Gastroesophageal sphincter (tissue), 4 donors: ENCODE measurements at regions not wholly inside any gene's neighbourhood (a gene's known extent, or its start where the extent isn't known, plus 50 kb on each side); places are given as distances from the start of the nearest gene placed in this dataset.
A peak's percentile ranks its signal among the peaks of the same experiment; 100 is the strongest.

ENCODE experiments used
- ATAC-seq: fragments of 150-250 bp; one replicate; pipeline ENCODE4 v1.9.1; 2016; ENCODE audit warnings: mild to moderate bottlenecking, moderate library complexity
- H3K27ac ChIP-seq, 4 donors: fragments of 200-600 bp; sonication (generic) in 3 of 4; 1 replicate in 3 of 4; 2 replicates in 1 of 4; pipeline ENCODE4 v1.5.1; 2016 to 2019
- H3K27me3 ChIP-seq: fragments of 200-600 bp; sonication (generic); one replicate; pipeline ENCODE4 v1.5.1; 2019
- H3K36me3 ChIP-seq, 2 donors: fragments of 200-600 bp; sonication (generic); one replicate each; pipeline ENCODE4 v1.5.1; 2019; ENCODE audit warnings: control low read depth in 1 of 2
- H3K4me1 ChIP-seq, 3 donors: fragments of 200-600 bp; sonication (generic); 1 replicate in 2 of 3; 2 replicates in 1 of 3; pipeline ENCODE4 v1.5.1; 2016 to 2019; ENCODE audit warnings: control low read depth in 2 of 3
- H3K4me3 ChIP-seq, 2 donors: fragments of 200-600 bp; sonication (generic); one replicate each; pipeline ENCODE4 v1.5.1; 2019; ENCODE audit warnings: mild to moderate bottlenecking in 1 of 2, moderate library complexity in 1 of 2
- H3K9me3 ChIP-seq, 3 donors: fragments of 200-600 bp; sonication (generic); one replicate each; pipeline ENCODE4 v1.5.1; 2017 to 2019; ENCODE audit warnings: control low read depth in 2 of 3
- EP300 ChIP-seq: sonication (generic); formaldehyde crosslinking; IDR thresholded peaks from one replicate; pipeline ENCODE4 v1.6.1; 2017; ENCODE audit warnings: antibody characterized with exemption, mild to moderate bottlenecking
- POLR2A ChIP-seq, 2 donors: fragments of 450-650 bp; IDR thresholded peaks; one replicate each; pipeline ENCODE4 v1.6.1; 2017; ENCODE audit warnings: antibody characterized with exemption in 2 of 2, mild to moderate bottlenecking in 2 of 2, moderate library complexity in 1 of 2
- POLR2AphosphoS5 ChIP-seq: sonication (generic); formaldehyde crosslinking; IDR thresholded peaks from one replicate; pipeline ENCODE4 v1.6.1; 2017; ENCODE audit warnings: antibody characterized with exemption
- WGBS, 2 donors: methylation state at CpG; one replicate each; pipeline ENCODE4 v1.1.5; 2018; ENCODE audit warnings: low coverage in 1 of 2; 5-methylcytosine and 5-hydroxymethylcytosine counted together
- TF ChIP-seq, protein P1 (sequence below), 4 experiments: fragments of 200-600 bp in 2 of 4; fragments of 450-650 bp in 2 of 4; sonication (generic) in 1 of 4; IDR thresholded peaks; one replicate each; pipeline ENCODE4 v1.5.1; 2017 to 2019; ENCODE audit warnings: antibody characterized with exemption in 4 of 4, mild to moderate bottlenecking in 2 of 4, moderate library complexity in 2 of 4

DNA sequence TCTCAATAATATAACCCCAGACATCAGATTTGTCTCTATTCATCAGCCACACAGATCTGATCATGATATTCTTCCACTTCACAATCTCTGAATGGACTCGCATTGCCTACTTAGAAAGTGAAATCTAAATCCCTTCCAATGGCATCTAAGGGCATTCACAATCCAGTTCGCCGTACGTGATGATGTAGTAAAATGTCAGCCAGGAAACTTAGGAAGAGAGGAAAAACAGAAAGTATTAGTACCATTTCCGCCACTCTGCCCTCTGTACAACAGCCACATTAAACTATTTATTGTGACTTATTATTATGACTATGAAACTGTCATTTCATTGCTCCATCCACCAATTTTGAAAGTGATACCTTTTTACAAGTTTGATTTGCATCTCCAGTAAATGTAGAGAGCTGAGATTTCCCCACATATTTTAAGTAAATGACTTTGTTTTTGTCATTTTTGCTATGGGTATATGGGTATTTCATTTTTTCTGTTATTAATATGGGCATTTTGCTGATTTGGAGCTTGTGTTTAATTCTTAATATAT lies 69.4 kb upstream of the SMIM36 start:
- Histone ChIP-seq H3K9me3 (no peaks in the 10 kb centered on the region), H3K4me1 (peaks cover 0 to 21% (median 3%) of the 10 kb centered on the region in 3 donors), H3K27me3 (no peaks in the 10 kb centered on the region), H3K27ac (no peak overlapping the region), H3K4me3 (no peak overlapping the region), H3K36me3 (no peaks in the 10 kb centered on the region)
- WGBS, 2 donors: 71 to 98% methylated on average over 5 of the region's 5 CpGs
- ATAC-seq: no peak
- no peak for TF ChIP-seq POLR2A (IDR thresholded peaks at IDR 0.05)
- TF ChIP-seq, protein P1, sequence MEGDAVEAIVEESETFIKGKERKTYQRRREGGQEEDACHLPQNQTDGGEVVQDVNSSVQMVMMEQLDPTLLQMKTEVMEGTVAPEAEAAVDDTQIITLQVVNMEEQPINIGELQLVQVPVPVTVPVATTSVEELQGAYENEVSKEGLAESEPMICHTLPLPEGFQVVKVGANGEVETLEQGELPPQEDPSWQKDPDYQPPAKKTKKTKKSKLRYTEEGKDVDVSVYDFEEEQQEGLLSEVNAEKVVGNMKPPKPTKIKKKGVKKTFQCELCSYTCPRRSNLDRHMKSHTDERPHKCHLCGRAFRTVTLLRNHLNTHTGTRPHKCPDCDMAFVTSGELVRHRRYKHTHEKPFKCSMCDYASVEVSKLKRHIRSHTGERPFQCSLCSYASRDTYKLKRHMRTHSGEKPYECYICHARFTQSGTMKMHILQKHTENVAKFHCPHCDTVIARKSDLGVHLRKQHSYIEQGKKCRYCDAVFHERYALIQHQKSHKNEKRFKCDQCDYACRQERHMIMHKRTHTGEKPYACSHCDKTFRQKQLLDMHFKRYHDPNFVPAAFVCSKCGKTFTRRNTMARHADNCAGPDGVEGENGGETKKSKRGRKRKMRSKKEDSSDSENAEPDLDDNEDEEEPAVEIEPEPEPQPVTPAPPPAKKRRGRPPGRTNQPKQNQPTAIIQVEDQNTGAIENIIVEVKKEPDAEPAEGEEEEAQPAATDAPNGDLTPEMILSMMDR (IDR thresholded peaks at IDR 0.05): no peak
- no peak for TF ChIP-seq POLR2AphosphoS5
- no peak for TF ChIP-seq EP300

DNA sequence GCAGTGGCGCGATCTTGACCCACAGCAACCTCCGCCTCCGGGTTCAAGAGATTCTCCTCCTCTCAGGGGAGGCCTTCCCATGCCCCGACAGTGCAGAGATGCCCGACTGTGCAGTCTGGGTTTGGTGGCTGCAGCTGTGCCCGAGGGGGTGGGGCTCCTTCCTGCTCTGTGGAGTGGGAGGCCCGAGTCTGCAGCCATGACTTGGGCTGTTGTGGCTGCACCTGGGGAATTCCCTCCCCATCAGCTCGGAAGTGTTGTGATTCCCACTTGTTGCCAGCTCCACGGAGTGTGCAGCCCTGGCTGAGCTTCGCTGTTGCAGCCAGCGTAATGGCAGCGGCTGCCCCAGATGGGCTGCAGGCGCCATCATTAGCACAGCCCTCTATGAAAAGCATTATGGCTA lies 66.4 kb upstream of the SMIM36 start:
- H3K4me1 ChIP-seq: peaks cover 0 to 21% (median 3%) of the 10 kb centered on the region in 3 donors
- ATAC-seq: no peak
- peak overlapping the region in 1 of 2 donors; percentile 32 for H3K4me3 ChIP-seq
- 53% methylated on average over 5 of the region's 14 CpGs; no CpG with 5 or more reads in 1 of the 2 donors for WGBS, 2 donors
- no peaks in the 10 kb centered on the region for H3K27me3 ChIP-seq
- no peaks in the 10 kb centered on the region for H3K9me3 ChIP-seq
- TF ChIP-seq, protein P1 (IDR thresholded peaks at IDR 0.05): no peak
- TF ChIP-seq POLR2AphosphoS5 (no peak), EP300 (no peak), POLR2A (IDR thresholded peaks at IDR 0.05) (no peak)
- H3K27ac ChIP-seq: peak overlapping the region in 3 of 4 donors; percentile 72 to 82 (median 78)
- H3K36me3 ChIP-seq: no peaks in the 10 kb centered on the region

DNA sequence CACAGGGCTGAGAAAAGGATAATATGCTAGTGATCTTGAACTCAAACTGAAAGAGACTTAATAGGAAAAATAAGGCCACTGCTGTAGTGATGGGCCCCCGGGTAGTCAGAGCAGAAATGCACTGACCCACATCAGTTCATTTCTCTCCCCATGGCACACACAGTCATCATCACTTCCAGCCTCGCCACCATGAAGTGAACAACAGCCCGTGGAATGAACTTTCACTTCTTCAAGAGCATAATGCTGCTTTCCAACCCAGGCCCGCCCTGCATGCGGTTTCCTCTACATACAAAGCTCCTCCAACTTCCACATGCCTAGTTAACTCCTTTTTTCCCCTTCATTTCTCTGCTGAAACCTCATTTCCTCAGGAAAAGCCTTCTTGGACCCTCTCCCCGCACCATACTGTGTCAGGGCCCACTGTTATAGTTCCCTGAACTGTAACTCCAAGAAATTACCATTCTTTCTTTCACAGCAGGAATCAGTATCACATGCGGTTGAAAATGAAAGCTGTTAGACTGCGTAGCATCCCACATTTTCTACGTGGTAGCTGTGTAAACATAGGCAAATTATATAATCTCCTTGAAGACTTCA lies 65.8 kb upstream of the SMIM36 start:
- H3K27me3 ChIP-seq: no peaks in the 10 kb centered on the region
- TF ChIP-seq, protein P1 (IDR thresholded peaks at IDR 0.05): no peak
- TF ChIP-seq POLR2AphosphoS5: peak; percentile 10
- 20 to 43% methylated on average over 8 to 9 of the region's 9 CpGs for WGBS, 2 donors
- H3K9me3 ChIP-seq: no peaks in the 10 kb centered on the region
- ATAC-seq: peak; percentile 58
- peaks cover 0 to 21% (median 3%) of the 10 kb centered on the region in 3 donors for H3K4me1 ChIP-seq
- H3K36me3 ChIP-seq: no peaks in the 10 kb centered on the region
- peak overlapping the region; percentile 16 to 82 (median 75) for H3K27ac ChIP-seq
- peak overlapping the region in 1 of 2 donors; percentile 32 for H3K4me3 ChIP-seq

DNA sequence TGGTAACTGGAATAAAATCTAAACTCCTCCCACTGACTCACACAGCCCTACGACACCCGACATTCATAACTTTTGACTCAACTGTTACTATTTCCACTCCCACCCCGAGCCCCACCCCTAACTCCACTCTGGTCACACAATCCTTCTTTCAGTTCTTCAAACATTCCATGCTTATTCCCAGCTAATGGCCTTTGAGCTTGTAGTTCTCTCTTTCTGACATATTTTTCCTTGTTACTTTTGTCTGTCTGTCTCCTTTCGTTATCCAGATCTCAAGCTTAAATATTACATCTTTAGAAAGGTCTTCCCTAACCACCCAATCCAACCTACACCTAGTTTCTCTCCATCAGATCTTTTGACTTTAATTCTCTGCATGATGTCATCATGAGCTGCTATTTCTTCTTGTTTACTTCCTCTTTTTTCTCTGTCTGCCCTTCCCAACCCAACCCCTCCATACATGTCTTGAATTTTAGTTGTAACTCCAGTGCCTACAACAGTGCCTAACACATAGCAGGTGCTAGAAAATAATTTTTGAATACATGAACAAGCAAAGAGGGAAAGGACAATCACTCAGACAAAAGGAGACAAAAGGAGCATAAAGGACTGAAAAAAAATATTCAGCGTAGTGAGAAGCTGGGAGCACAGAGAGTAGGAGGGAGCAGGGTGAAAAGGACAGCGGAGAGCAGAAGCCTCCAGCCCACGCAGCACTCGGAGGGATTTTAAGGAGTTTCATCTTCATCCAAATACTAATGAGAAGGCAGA lies 65.2 kb upstream of the SMIM36 start:
- peak; percentile 23 for TF ChIP-seq POLR2AphosphoS5
- TF ChIP-seq EP300: no peak
- Histone ChIP-seq H3K9me3 (no peaks in the 10 kb centered on the region), H3K36me3 (no peaks in the 10 kb centered on the region), H3K27me3 (no peaks in the 10 kb centered on the region), H3K4me1 (peaks cover 0 to 21% (median 3%) of the 10 kb centered on the region in 3 donors), H3K4me3 (peak overlapping the region in 1 of 2 donors; percentile 32), H3K27ac (peak overlapping the region; percentile 48 to 82 (median 75))
- 28 to 44% methylated on average over 8 of the region's 8 CpGs for WGBS, 2 donors
- peak; percentile 85 for ATAC-seq

DNA sequence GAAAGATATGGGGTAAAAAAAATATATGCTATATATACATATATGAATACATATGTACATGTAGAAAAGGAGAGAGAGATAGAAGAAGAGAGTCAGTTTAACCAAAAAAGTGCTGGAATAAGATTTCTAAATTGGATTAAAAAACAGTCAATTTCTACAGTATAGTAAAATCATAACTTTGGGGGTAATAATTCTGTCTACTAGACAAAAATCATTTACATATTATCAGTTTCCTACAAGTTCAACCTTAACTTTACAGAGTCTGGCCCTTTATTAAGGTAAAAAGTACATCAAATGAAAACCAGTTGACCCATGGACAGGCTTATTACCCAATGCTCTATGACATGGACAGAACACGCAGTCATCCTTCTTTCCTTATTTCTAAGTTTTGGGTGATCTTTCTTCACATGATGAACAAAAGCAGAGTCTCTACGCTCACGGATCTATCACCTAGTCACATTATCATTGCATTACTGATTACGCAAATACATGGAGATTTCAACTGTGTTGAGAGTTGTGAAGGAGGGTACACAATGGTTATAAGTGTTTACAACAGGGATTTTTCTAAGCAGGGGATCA lies 63.9 kb upstream of the SMIM36 start:
- ATAC-seq: no peak
- peak overlapping the region in 3 of 4 donors; percentile 72 to 82 (median 78) for H3K27ac ChIP-seq
- H3K4me3 ChIP-seq: no peak overlapping the region
- no peaks in the 10 kb centered on the region for H3K9me3 ChIP-seq
- H3K27me3 ChIP-seq: no peaks in the 10 kb centered on the region
- H3K36me3 ChIP-seq: no peaks in the 10 kb centered on the region
- 97 to 100% methylated on average over 4 of the region's 4 CpGs for WGBS, 2 donors
- peaks cover 0 to 21% (median 3%) of the 10 kb centered on the region in 3 donors for H3K4me1 ChIP-seq
- TF ChIP-seq POLR2A (IDR thresholded peaks at IDR 0.05) (no peak), POLR2AphosphoS5 (no peak)
- TF ChIP-seq, protein P1 (IDR thresholded peaks at IDR 0.05): no peak
